ENCODE measurements at regions not wholly inside any gene's neighbourhood (a gene's known extent, or its start where the extent isn't known, plus 50 kb on each side); places are given as distances from the start of the nearest gene placed in this dataset.

GRCh38 chr4:36767596-36767995 lies 476.9 kb upstream of the NWD2 start:
- Histone ChIP-seq H3K27ac (no peak overlapping the region), H3K4me1 (replicated peaks in 1 of 2) (no peaks in the 10 kb centered on the region), H3K27me3 (no peaks in the 10 kb centered on the region), H3K4me3 (no peak overlapping the region), H3K36me3 (replicated peaks in 1 of 2) (no peaks in the 10 kb centered on the region), H3K9me3 (replicated peaks in 1 of 3) (no peaks in the 10 kb centered on the region)
- DNase-seq: no peak
- 35 to 40% (median 35%) methylated on average over 1 of the region's 1 CpG; no CpG with 5 or more reads in 1 of the 4 donors for WGBS, 4 donors
- TF ChIP-seq POLR2A (IDR thresholded peaks at IDR 0.05): no peak
- TF ChIP-seq CTCF (IDR thresholded peaks at IDR 0.05): no peak
- intact Hi-C loops (cut with DNase I): no loop called here

GRCh38 chr4:36771411-36772153 lies 473.0 kb upstream of the NWD2 start:
- Histone ChIP-seq H3K4me1 (replicated peaks in 1 of 2) (no peaks in the 10 kb centered on the region), H3K27ac (no peak overlapping the region), H3K36me3 (replicated peaks in 1 of 2) (no peaks in the 10 kb centered on the region), H3K4me3 (no peak overlapping the region), H3K27me3 (no peaks in the 10 kb centered on the region), H3K9me3 (replicated peaks in 1 of 3) (no peaks in the 10 kb centered on the region)
- intact Hi-C loops (cut with DNase I): no loop called here
- TF ChIP-seq CTCF (IDR thresholded peaks at IDR 0.05): no peak
- TF ChIP-seq POLR2A (IDR thresholded peaks at IDR 0.05): no peak
- 37 to 85% (median 67%) methylated on average over 2 of the region's 2 CpGs for WGBS, 4 donors
- DNase-seq: no peak

DNA sequence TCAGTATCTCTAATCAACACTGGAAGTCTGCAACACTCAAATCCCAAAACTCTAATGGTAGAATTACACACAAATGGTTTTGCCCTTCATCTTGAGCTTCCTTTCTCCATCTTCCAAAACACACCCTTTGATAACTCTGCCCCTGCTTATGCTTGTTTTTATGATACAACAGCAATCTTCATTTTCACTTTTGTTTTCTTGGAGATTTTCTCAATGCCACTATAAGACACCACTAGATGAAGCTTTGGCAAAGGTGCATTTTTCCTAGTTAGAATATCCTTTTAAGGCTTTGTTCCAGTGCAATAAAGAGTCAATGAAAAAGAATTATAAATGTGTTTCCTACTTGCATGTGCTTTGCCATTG lies 472.4 kb upstream of the NWD2 start:
- intact Hi-C loops (cut with DNase I): no loop called here
- TF ChIP-seq CTCF (IDR thresholded peaks at IDR 0.05) (no peak), POLR2A (IDR thresholded peaks at IDR 0.05) (no peak)

DNA sequence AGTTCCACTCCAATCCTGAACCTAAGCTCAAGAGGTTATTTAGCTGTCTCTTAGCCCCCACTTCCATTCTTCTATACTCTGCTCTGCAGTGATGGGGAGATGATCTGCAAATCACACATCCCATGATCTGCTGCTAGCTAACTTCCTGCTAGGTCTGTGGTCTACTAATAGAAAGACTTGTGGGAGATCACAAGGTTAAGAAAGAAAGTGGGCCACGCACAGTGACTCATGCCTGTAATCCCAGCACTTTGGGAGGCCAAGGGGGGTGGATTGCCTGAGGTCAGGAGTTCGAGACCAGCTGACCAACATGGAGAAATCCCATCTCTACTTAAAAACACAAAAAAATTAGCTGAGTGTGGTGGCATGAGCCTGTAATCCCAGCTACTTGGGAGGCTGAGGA lies 471.1 kb upstream of the NWD2 start:
- Histone ChIP-seq H3K4me3 (no peak overlapping the region), H3K27ac (no peak overlapping the region), H3K36me3 (replicated peaks in 1 of 2) (no peaks in the 10 kb centered on the region), H3K27me3 (no peaks in the 10 kb centered on the region), H3K4me1 (replicated peaks in 1 of 2) (no peaks in the 10 kb centered on the region), H3K9me3 (replicated peaks in 1 of 3) (no peaks in the 10 kb centered on the region)
- intact Hi-C loops (cut with DNase I): no loop called here
- 33 to 79% (median 63%) methylated on average over 2 of the region's 2 CpGs for WGBS, 4 donors
- DNase-seq: no peak
- TF ChIP-seq POLR2A (IDR thresholded peaks at IDR 0.05) (no peak), CTCF (IDR thresholded peaks at IDR 0.05) (no peak)

More for the DNA sequence above, 472.4 kb upstream of the NWD2 start:
- DNase-seq: no peak
- Histone ChIP-seq H3K4me3 (no peak overlapping the region), H3K36me3 (replicated peaks in 1 of 2) (no peaks in the 10 kb centered on the region), H3K9me3 (replicated peaks in 1 of 3) (no peaks in the 10 kb centered on the region), H3K27ac (no peak overlapping the region), H3K27me3 (no peaks in the 10 kb centered on the region), H3K4me1 (replicated peaks in 1 of 2) (no peaks in the 10 kb centered on the region)
